Mesenchymal stem cell (in vitro differentiated cells and primary cell): ENCODE measurements at regions not wholly inside any gene's neighbourhood (a gene's known extent, or its start where the extent isn't known, plus 50 kb on each side); places are given as distances from the start of the nearest gene placed in this dataset.

Source experiments
- DNase-seq: peaks from one replicate; pipeline ENCODE4 v3.0.0-alpha.2; 2013
- H2AFZ ChIP-seq: one replicate; pipeline ENCODE4 v1.6.1; 2013; ENCODE audit warnings: low read depth, mild to moderate bottlenecking, control low read depth, inconsistent platforms, low read length, moderate library complexity
- H2AK5ac ChIP-seq: 2 replicates; pipeline ENCODE4 v1.6.1; 2013; ENCODE audit warnings: low read length, moderate library complexity, mild to moderate bottlenecking, inconsistent platforms; ENCODE audit not compliant: severe bottlenecking
- H2BK120ac ChIP-seq: one replicate; pipeline ENCODE4 v1.6.1; 2013; ENCODE audit warnings: low read depth, mild to moderate bottlenecking, inconsistent platforms, low read length, moderate library complexity
- H2BK12ac ChIP-seq, 2 experiments: one replicate each; pipeline ENCODE4 v1.6.1; 2013; ENCODE audit warnings: inconsistent platforms in 2 of 2, low read length in 2 of 2, mild to moderate bottlenecking in 2 of 2, moderate library complexity in 2 of 2, control low read depth in 1 of 2
- H2BK15ac ChIP-seq: one replicate; pipeline ENCODE4 v1.6.1; 2013; ENCODE audit warnings: mild to moderate bottlenecking, low read depth, inconsistent platforms; ENCODE audit not compliant: poor library complexity, severe bottlenecking
- H2BK5ac ChIP-seq: 2 replicates; pipeline ENCODE4 v1.6.1; 2013; ENCODE audit warnings: low read depth, mild to moderate bottlenecking, low read length, control low read depth, inconsistent platforms; ENCODE audit not compliant: poor library complexity, severe bottlenecking
- H3K14ac ChIP-seq, 2 experiments: one replicate each; pipeline ENCODE4 v1.6.1; 2013; ENCODE audit warnings: inconsistent platforms in 2 of 2, low read length in 2 of 2, control low read depth in 1 of 2, mild to moderate bottlenecking in 1 of 2, moderate library complexity in 1 of 2
- H3K18ac ChIP-seq, 2 experiments: one replicate each; pipeline ENCODE4 v1.6.1; 2013; ENCODE audit warnings: inconsistent platforms in 2 of 2, low read length in 2 of 2, control low read depth in 1 of 2, low read depth in 1 of 2, mild to moderate bottlenecking in 1 of 2
- H3K23ac ChIP-seq, 2 experiments: one replicate each; pipeline ENCODE4 v1.6.1; 2013; ENCODE audit warnings: inconsistent platforms in 2 of 2, low read length in 2 of 2, mild to moderate bottlenecking in 2 of 2, moderate library complexity in 2 of 2, control low read depth in 1 of 2
- H3K27ac ChIP-seq: 2 replicates; pipeline ENCODE4 v1.5.1; 2013; ENCODE audit warnings: mild to moderate bottlenecking, moderate library complexity, low read length, control low read depth, inconsistent platforms; ENCODE audit not compliant: poor library complexity, severe bottlenecking
- H3K27me3 ChIP-seq, 2 experiments: 2 replicates each; pipeline versions ENCODE4 v1.6.1 to v1.7.0; 2013; ENCODE audit warnings: low read length in 2 of 2, mild to moderate bottlenecking in 2 of 2, moderate library complexity in 2 of 2, control low read depth in 1 of 2, inconsistent platforms in 1 of 2; ENCODE audit not compliant: control insufficient read depth in 1 of 2, insufficient read depth in 1 of 2
- H3K36me3 ChIP-seq, 2 experiments: 2 replicates each; pipeline versions ENCODE4 v1.6.1 to v1.7.0; 2013; ENCODE audit warnings: low read length in 2 of 2, control low read depth in 1 of 2, inconsistent platforms in 1 of 2, low read depth in 1 of 2, mild to moderate bottlenecking in 1 of 2; ENCODE audit not compliant: insufficient read depth in 2 of 2, control insufficient read depth in 1 of 2
- H3K4ac ChIP-seq, 2 experiments: one replicate each; pipeline ENCODE4 v1.6.1; 2013; ENCODE audit warnings: inconsistent platforms in 2 of 2, low read length in 2 of 2, mild to moderate bottlenecking in 2 of 2, moderate library complexity in 2 of 2, control low read depth in 1 of 2, low read depth in 1 of 2
- H3K4me1 ChIP-seq: 2 replicates; pipeline ENCODE4 v1.6.1; 2013; ENCODE audit warnings: low read depth, low read length, control low read depth; ENCODE audit not compliant: control insufficient read depth, insufficient read depth
- H3K4me2 ChIP-seq: 2 replicates; pipeline ENCODE4 v1.6.1; 2013; ENCODE audit warnings: low read length, mild to moderate bottlenecking, inconsistent platforms; ENCODE audit not compliant: poor library complexity, severe bottlenecking
- H3K4me3 ChIP-seq, 2 experiments: 2 replicates each; pipeline versions ENCODE4 v1.5.1 to v1.7.0; 2013; ENCODE audit warnings: low read length in 2 of 2, mild to moderate bottlenecking in 2 of 2, control low read depth in 1 of 2, low read depth in 1 of 2; ENCODE audit not compliant: insufficient read depth in 1 of 2
- H3K79me1 ChIP-seq: replicated peaks from 2 replicates; pipeline ENCODE4 v1.6.1; 2013; ENCODE audit warnings: mild to moderate bottlenecking, control low read depth, low read length, inconsistent platforms; ENCODE audit not compliant: poor library complexity, severe bottlenecking
- H3K9ac ChIP-seq: 2 replicates; pipeline ENCODE4 v1.7.0; 2013; ENCODE audit warnings: mild to moderate bottlenecking, low read length, moderate library complexity
- H3K9me3 ChIP-seq: 2 replicates; pipeline ENCODE4 v1.7.0; 2013; ENCODE audit warnings: mild to moderate bottlenecking, low read length; ENCODE audit not compliant: control insufficient read depth
- H4K8ac ChIP-seq: one replicate; pipeline ENCODE4 v1.6.1; 2013; ENCODE audit warnings: inconsistent platforms, mild to moderate bottlenecking, low read length, moderate library complexity
- H4K91ac ChIP-seq: one replicate; pipeline ENCODE4 v1.6.1; 2013; ENCODE audit warnings: mild to moderate bottlenecking, low read length, inconsistent platforms
- WGBS: methylation state at CpG from one replicate; pipeline ENCODE4 v1.1.7; 2013; ENCODE audit warnings: mixed read lengths; 5-methylcytosine and 5-hydroxymethylcytosine counted together

DNA sequence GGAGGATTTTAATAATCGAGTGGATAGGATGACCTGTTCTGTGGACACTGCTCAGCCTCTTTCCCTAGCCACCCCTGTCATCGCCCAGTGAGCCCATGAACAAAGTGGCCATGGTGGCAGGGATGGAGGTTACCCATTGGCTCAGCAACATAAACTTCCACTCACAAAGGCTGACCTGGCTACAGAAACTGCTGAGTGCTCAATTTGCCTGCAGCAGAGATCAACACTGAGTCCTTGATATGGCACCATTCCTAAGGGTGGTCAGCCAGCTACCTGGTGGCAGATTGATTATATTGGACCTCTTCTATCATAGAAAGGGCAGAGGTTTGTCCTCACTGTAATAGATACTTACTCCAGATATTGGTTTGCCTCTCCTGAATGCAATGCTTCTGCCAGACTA, 465.4 kb upstream of the FBXO33 start:
- 75% methylated on average over 2 of the region's 2 CpGs for WGBS
- no peak for DNase-seq

DNA sequence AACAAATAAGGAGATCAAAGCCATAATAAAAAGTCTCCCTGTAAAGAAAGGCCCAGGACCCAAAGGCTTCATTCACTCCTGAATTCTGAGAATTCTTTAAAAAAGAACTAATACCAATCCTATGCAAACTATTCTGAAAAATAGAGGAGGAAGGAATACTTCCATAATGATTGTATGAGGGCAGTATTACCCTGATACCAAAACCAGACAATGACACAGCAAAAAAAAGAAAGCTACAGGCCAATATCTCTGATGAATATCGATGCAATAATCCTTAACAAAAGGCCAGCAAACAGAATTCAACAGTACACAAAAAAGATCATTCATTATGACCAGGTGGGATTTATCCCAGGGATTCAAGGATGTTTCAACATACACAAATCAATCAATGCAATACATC, 457.8 kb upstream of the FBXO33 start:
- no peak overlapping the region for H4K8ac ChIP-seq
- peaks cover 52% of the 10 kb centered on the region for H3K9me3 ChIP-seq
- no peak overlapping the region for H2BK120ac ChIP-seq
- H3K36me3 ChIP-seq: no peaks in the 10 kb centered on the region
- no peak overlapping the region for H2BK5ac ChIP-seq
- DNase-seq: no peak
- H2AK5ac ChIP-seq: no peak overlapping the region
- H3K14ac ChIP-seq: no peak overlapping the region
- H4K91ac ChIP-seq: no peak overlapping the region
- no peaks in the 10 kb centered on the region for H3K4me1 ChIP-seq
- H3K27me3 ChIP-seq: no peaks in the 10 kb centered on the region
- H3K18ac ChIP-seq: no peak overlapping the region
- H2AFZ ChIP-seq: no peak overlapping the region
- 82% methylated on average over 1 of the region's 1 CpG for WGBS
- H2BK12ac ChIP-seq: no peak overlapping the region
- H3K4me3 ChIP-seq: no peak overlapping the region
- H3K27ac ChIP-seq: no peak overlapping the region
- no peaks in the 10 kb centered on the region for H3K79me1 ChIP-seq
- H3K4me2 ChIP-seq: no peak overlapping the region
- H3K23ac ChIP-seq: no peak overlapping the region
- H3K4ac ChIP-seq: no peak overlapping the region
- H2BK15ac ChIP-seq: no peak overlapping the region
- no peak overlapping the region for H3K9ac ChIP-seq

More for the DNA sequence above, 465.4 kb upstream of the FBXO33 start:
- no peak overlapping the region for H2AK5ac ChIP-seq
- H3K9me3 ChIP-seq: peaks cover 10% of the 10 kb centered on the region
- H2BK5ac ChIP-seq: no peak overlapping the region
- no peak overlapping the region for H3K4ac ChIP-seq
- no peak overlapping the region for H2BK15ac ChIP-seq
- H2BK12ac ChIP-seq: no peak overlapping the region
- H3K36me3 ChIP-seq: no peaks in the 10 kb centered on the region
- no peaks in the 10 kb centered on the region for H3K27me3 ChIP-seq
- no peak overlapping the region for H2BK120ac ChIP-seq
- H4K91ac ChIP-seq: peak overlapping the region; percentile 61
- no peak overlapping the region for H3K23ac ChIP-seq
- no peak overlapping the region for H3K27ac ChIP-seq
- no peak overlapping the region for H3K4me2 ChIP-seq
- H3K14ac ChIP-seq: no peak overlapping the region
- H2AFZ ChIP-seq: no peak overlapping the region
- no peaks in the 10 kb centered on the region for H3K79me1 ChIP-seq
- no peak overlapping the region for H3K9ac ChIP-seq
- H4K8ac ChIP-seq: no peak overlapping the region
- no peaks in the 10 kb centered on the region for H3K4me1 ChIP-seq
- H3K4me3 ChIP-seq: no peak overlapping the region
- H3K18ac ChIP-seq: no peak overlapping the region

DNA sequence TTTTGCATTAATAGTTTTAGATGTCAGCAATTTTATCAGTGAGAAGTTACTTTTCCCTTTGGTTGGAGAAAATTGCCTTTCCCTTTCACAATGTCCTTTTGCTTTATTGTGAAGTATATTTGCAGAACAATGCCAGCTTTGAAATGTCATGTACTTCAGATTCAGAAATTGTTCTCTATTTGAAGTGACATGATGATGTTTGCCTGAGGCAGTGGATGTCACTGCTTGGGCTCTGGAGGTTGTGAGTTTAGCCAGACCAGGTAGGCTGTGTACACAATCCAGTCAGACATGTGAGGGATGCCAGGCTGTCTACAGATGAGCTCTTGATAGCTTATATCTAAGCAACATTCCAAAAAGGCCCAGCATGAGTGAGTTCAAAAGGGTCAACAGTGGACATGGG, 451.9 kb upstream of the FBXO33 start:
- Histone ChIP-seq H2AFZ (no peak overlapping the region), H3K23ac (no peak overlapping the region), H2BK120ac (no peak overlapping the region), H2BK5ac (no peak overlapping the region), H3K18ac (no peak overlapping the region), H3K27me3 (no peaks in the 10 kb centered on the region), H3K9me3 (peaks cover 42% of the 10 kb centered on the region), H3K36me3 (no peaks in the 10 kb centered on the region), H4K8ac (no peak overlapping the region), H3K4me2 (no peak overlapping the region), H3K14ac (no peak overlapping the region), H3K4ac (no peak overlapping the region), H3K27ac (no peak overlapping the region), H3K4me1 (no peaks in the 10 kb centered on the region), H2AK5ac (no peak overlapping the region), H2BK15ac (no peak overlapping the region), H3K79me1 (no peaks in the 10 kb centered on the region), H3K9ac (no peak overlapping the region), H4K91ac (peak overlapping the region; percentile 55), H2BK12ac (no peak overlapping the region), H3K4me3 (no peak overlapping the region)
- no peak for DNase-seq

DNA sequence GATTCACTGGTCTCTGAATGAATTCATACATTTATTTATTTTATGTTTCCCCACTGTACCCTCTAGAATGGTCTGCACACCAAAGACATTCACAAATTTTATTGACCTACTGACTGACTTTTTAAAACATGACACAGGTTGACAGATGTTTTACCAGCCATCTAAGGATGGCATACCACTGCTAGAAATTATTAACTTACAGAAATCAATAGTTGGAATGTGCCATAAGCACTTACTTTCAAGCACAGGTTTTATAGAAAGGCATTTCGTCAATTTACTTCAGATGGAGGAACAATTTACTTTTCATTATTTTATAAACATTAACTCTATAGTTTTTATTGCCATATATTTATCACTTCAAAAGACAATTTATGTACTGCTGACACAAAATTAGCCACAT, 448.7 kb upstream of the FBXO33 start:
- Histone ChIP-seq H3K4me1 (peaks cover 4% of the 10 kb centered on the region), H2BK12ac (no peak overlapping the region), H3K14ac (no peak overlapping the region), H3K4me2 (no peak overlapping the region), H3K36me3 (no peaks in the 10 kb centered on the region), H2BK5ac (no peak overlapping the region), H2AK5ac (no peak overlapping the region), H2BK120ac (no peak overlapping the region), H3K18ac (no peak overlapping the region), H3K4me3 (no peak overlapping the region), H3K9me3 (peaks cover 15% of the 10 kb centered on the region), H3K9ac (no peak overlapping the region), H4K8ac (no peak overlapping the region), H3K23ac (no peak overlapping the region), H4K91ac (no peak overlapping the region), H2BK15ac (no peak overlapping the region), H3K79me1 (no peaks in the 10 kb centered on the region), H3K27me3 (no peaks in the 10 kb centered on the region), H3K27ac (no peak overlapping the region), H3K4ac (no peak overlapping the region), H2AFZ (no peak overlapping the region)
- no peak for DNase-seq
- WGBS: no CpG with 5 or more reads among the region's 1 CpG
